Caki2 (cell line): ENCODE measurements at regions not wholly inside any gene's neighbourhood (a gene's known extent, or its start where the extent isn't known, plus 50 kb on each side); places are given as distances from the start of the nearest gene placed in this dataset.

Experiments
- DNase-seq: peaks from one replicate; pipeline ENCODE4 v3.0.0-alpha.2; 2015; ENCODE audit warnings: low read depth
- in situ Hi-C: cut with HindIII; loops from 2 replicates; pipeline ENCODE4 v1.10.0; 2016; ENCODE audit warnings: low sequenced_read_pairs, low pct_unique_long_range_greater_than_20kb, mixed read lengths

- in situ Hi-C loops = no loop called here
- DNase-seq = no peak
Measured at GRCh38 chr9:89808076-89808755, 203.4 kb downstream of the GADD45G start.

- in situ Hi-C loops = no loop called here
- DNase-seq = no peak
Measured at GRCh38 chr9:89808756-89809181, 204.0 kb downstream of the GADD45G start.

GRCh38 chr9:89810431-89810830 is 205.6 kb downstream of the GADD45G start:
- peak; percentile 38 for DNase-seq
- in situ Hi-C loops = no loop called here

- no peak for DNase-seq
- in situ Hi-C loops = no loop called here
Measured at GRCh38 chr9:89811356-89811755, 206.5 kb downstream of the GADD45G start.

GRCh38 chr9:89811886-89812450 is 207.2 kb downstream of the GADD45G start:
- in situ Hi-C loops = no loop called here

GRCh38 chr9:89812556-89813181 is 207.9 kb downstream of the GADD45G start:
- DNase-seq = no peak
- in situ Hi-C loops = no loop called here

More at GRCh38 chr9:89811886-89812450, 207.2 kb downstream of the GADD45G start:
- DNase-seq = no peak

- DNase-seq = no peak
- in situ Hi-C loops = no loop called here
Measured at GRCh38 chr9:89813482-89813881, 208.7 kb downstream of the GADD45G start.

GRCh38 chr9:89814340-89815040 is 209.7 kb downstream of the GADD45G start:
- in situ Hi-C loops = no loop called here
- DNase-seq = no peak

- no peak for DNase-seq
- in situ Hi-C loops = no loop called here
Measured at GRCh38 chr9:89815061-89815902, 210.5 kb downstream of the GADD45G start.

GRCh38 chr9:89815903-89816573 is 211.2 kb downstream of the GADD45G start:
- DNase-seq = no peak
- in situ Hi-C loops = no loop called here

GRCh38 chr9:89817151-89817950 is 212.5 kb downstream of the GADD45G start:
- in situ Hi-C loops = no loop called here
- no peak for DNase-seq

- DNase-seq = no peak
- in situ Hi-C loops = no loop called here
Measured at GRCh38 chr9:89820337-89820736, 215.5 kb downstream of the GADD45G start.

- no peak for DNase-seq
- in situ Hi-C loops = no loop called here
Measured at GRCh38 chr9:89821081-89821480, 216.3 kb downstream of the GADD45G start.

GRCh38 chr9:89822996-89823395 is 218.2 kb downstream of the GADD45G start:
- in situ Hi-C loops = no loop called here
- DNase-seq = no peak

- in situ Hi-C loops = no loop called here
Measured at GRCh38 chr9:89825669-89826068, 220.9 kb downstream of the GADD45G start.

GRCh38 chr9:89826186-89826585 is 221.4 kb downstream of the GADD45G start:
- no peak for DNase-seq
- in situ Hi-C loops = no loop called here

More at GRCh38 chr9:89825669-89826068, 220.9 kb downstream of the GADD45G start:
- no peak for DNase-seq

- in situ Hi-C loops = no loop called here
Measured at GRCh38 chr9:89829346-89829745, 224.5 kb downstream of the GADD45G start.

More at GRCh38 chr9:89829346-89829745, 224.5 kb downstream of the GADD45G start:
- DNase-seq = no peak
